SK-N-SH (cell line): ENCODE measurements at regions not wholly inside any gene's neighbourhood (a gene's known extent, or its start where the extent isn't known, plus 50 kb on each side); places are given as distances from the start of the nearest gene placed in this dataset.
"Not testable (repeated sequence)": the region's sequence is repeated elsewhere in the genome, so short reads cannot be mapped to it uniquely, and the experiment has no call there.

ENCODE experiments used
- CTCF ChIA-PET: fragments of 300-600, 350-600 bp; formaldehyde crosslinking; extraction: SDS; loops from one replicate; lab custom pipeline; 2021; lab: Yijun Ruan, JAX
- POLR2A ChIA-PET: fragments of 350-600 bp; sonication (Branson Sonifier 250); formaldehyde crosslinking; extraction: SDS; loops from one replicate; lab custom pipeline; 2020; ENCODE audit warnings: antibody characterized with exemption, inconsistent platforms; lab: Yijun Ruan, JAX
- DNase-seq: peaks from one replicate; pipeline ENCODE4 v3.0.0; 2012
- H2AFZ ChIP-seq: fragments of 200-600 bp; sonication (generic); 2 replicates; pipeline ENCODE4 v1.8.1; 2016; ENCODE audit warnings: antibody characterized with exemption, mild to moderate bottlenecking, low read depth
- H3F3A ChIP-seq: fragments of 200-600 bp; sonication (generic); replicated peaks from 2 replicates; pipeline ENCODE3; 2016; ENCODE audit warnings: antibody characterized with exemption, mild to moderate bottlenecking; ENCODE audit not compliant: insufficient read depth
- H3K27ac ChIP-seq, 2 experiments: fragments of 200-500 bp in 1 of 2; fragments of 200-600 bp in 1 of 2; sonication (Bioruptor generic) in 1 of 2; sonication (generic), shearing (Covaris generic) in 1 of 2; 2 replicates each; pipeline versions ENCODE4 v1.5.1 to v1.6.1; 2014 to 2016; ENCODE audit warnings: low read depth in 2 of 2, inconsistent platforms in 1 of 2, low read length in 1 of 2, mild to moderate bottlenecking in 1 of 2, mixed read lengths in 1 of 2
- H3K27me3 ChIP-seq: fragments of 200-600 bp; sonication (generic), shearing (Covaris generic); 2 replicates; pipeline ENCODE4 v1.6.1; 2016; ENCODE audit warnings: mixed run types; ENCODE audit not compliant: insufficient read depth
- H3K36me3 ChIP-seq, 2 experiments: fragments of 200-500 bp in 1 of 2; fragments of 200-600 bp in 1 of 2; sonication (Bioruptor generic) in 1 of 2; sonication (generic) in 1 of 2; replicated peaks in 1 of 2; 2 replicates each; pipeline versions ENCODE3 to v1.5.1; 2014 to 2016; ENCODE audit warnings: low read length in 1 of 2, mild to moderate bottlenecking in 1 of 2; ENCODE audit not compliant: insufficient read depth in 2 of 2, control insufficient read depth in 1 of 2
- H3K4me1 ChIP-seq, 2 experiments: fragments of 200-500 bp in 1 of 2; fragments of 200-600 bp in 1 of 2; sonication (Bioruptor generic) in 1 of 2; sonication (generic), shearing (Covaris generic) in 1 of 2; 2 replicates each; pipeline versions ENCODE4 v1.5.1 to v1.6.1; 2014 to 2016; ENCODE audit warnings: low read depth in 1 of 2, low read length in 1 of 2, mixed run types in 1 of 2; ENCODE audit not compliant: insufficient read depth in 2 of 2, control insufficient read depth in 1 of 2
- H3K4me2 ChIP-seq: fragments of 200-600 bp; sonication (generic), shearing (Covaris generic); 2 replicates; pipeline ENCODE4 v1.6.1; 2017; ENCODE audit warnings: mixed run types
- H3K4me3 ChIP-seq, 2 experiments: fragments of 200-500 bp in 1 of 2; fragments of 200-600 bp in 1 of 2; sonication (Bioruptor generic) in 1 of 2; sonication (generic), shearing (Covaris generic) in 1 of 2; 2 replicates each; pipeline versions ENCODE4 v1.5.1 to v1.8.1; 2014 to 2016; ENCODE audit warnings: low read depth in 2 of 2, inconsistent platforms in 1 of 2, low read length in 1 of 2, mild to moderate bottlenecking in 1 of 2, mixed read lengths in 1 of 2, moderate library complexity in 1 of 2
- H3K79me2 ChIP-seq: fragments of 200-600 bp; sonication (generic); 2 replicates; pipeline ENCODE4 v1.8.1; 2017; ENCODE audit warnings: mild to moderate bottlenecking; ENCODE audit not compliant: insufficient read depth
- H3K9ac ChIP-seq: fragments of 200-600 bp; sonication (generic); 2 replicates; pipeline ENCODE4 v1.6.1; 2017; ENCODE audit warnings: mixed run types
- H3K9me2 ChIP-seq: fragments of 200-600 bp; sonication (generic); 2 replicates; pipeline ENCODE4 v1.6.1; 2017; ENCODE audit warnings: mixed run types
- H3K9me3 ChIP-seq: fragments of 200-600 bp; sonication (generic); 2 replicates; pipeline ENCODE4 v1.6.1; 2017; ENCODE audit warnings: mixed run types, mild to moderate bottlenecking, moderate library complexity
- H4K20me1 ChIP-seq: fragments of 200-600 bp; sonication (generic); 2 replicates; pipeline ENCODE4 v1.6.1; 2017; ENCODE audit warnings: mild to moderate bottlenecking, mixed run types; ENCODE audit not compliant: insufficient read depth
- CHD2 ChIP-seq: fragments of 150-350 bp; IDR thresholded peaks from 2 replicates; pipeline ENCODE4 v1.6.1; 2018; ENCODE audit warnings: low read length; ENCODE audit not compliant: partially characterized antibody
- ELF1 ChIP-seq: IDR thresholded peaks from 2 replicates; pipeline ENCODE4 v1.4.0; 2012
- EZH2phosphoT487 ChIP-seq: fragments of 200-600 bp; sonication (generic); IDR thresholded peaks from 2 replicates; pipeline ENCODE4 v1.6.1; 2017; ENCODE audit warnings: low read depth, mixed run types, mild to moderate bottlenecking, antibody characterized with exemption, moderate library complexity, borderline replicate concordance
- FOSL2 ChIP-seq: IDR thresholded peaks from 2 replicates; pipeline ENCODE4 v1.4.0; 2012; ENCODE audit warnings: low read depth, mild to moderate bottlenecking, moderate library complexity, borderline replicate concordance
- GATA2 ChIP-seq: sonication (generic); formaldehyde crosslinking; IDR thresholded peaks from 2 replicates; pipeline ENCODE4 v1.5.0; 2020; ENCODE audit warnings: mild to moderate bottlenecking, missing genetic modification reagents
- JUND ChIP-seq: IDR thresholded peaks from 2 replicates; pipeline ENCODE4 v1.4.0; 2012
- MEF2A ChIP-seq: IDR thresholded peaks from 2 replicates; pipeline ENCODE4 v1.4.0; 2012; ENCODE audit warnings: low read depth, borderline replicate concordance
- NRF1 ChIP-seq: IDR thresholded peaks from 2 replicates; pipeline ENCODE4 v1.6.1; 2012; ENCODE audit warnings: low read depth, mild to moderate bottlenecking, low read length
- RXRA ChIP-seq: IDR thresholded peaks from 2 replicates; pipeline ENCODE4 v1.4.0; 2012; ENCODE audit warnings: low read depth, mild to moderate bottlenecking, borderline replicate concordance
- TCF12 ChIP-seq: IDR thresholded peaks from 2 replicates; pipeline ENCODE4 v1.4.0; 2012
- WGBS: methylation state at CpG from one replicate; pipeline ENCODE4 v1.1.6; 2017; ENCODE audit warnings: low lambda C conversion rate; 5-methylcytosine and 5-hydroxymethylcytosine counted together
- TF ChIP-seq, protein P1 (sequence below): fragments of 150-350 bp; IDR thresholded peaks from 2 replicates; pipeline ENCODE4 v1.6.1; 2016; ENCODE audit warnings: mild to moderate bottlenecking, low read depth, low read length
- TF ChIP-seq, protein P2 (sequence below): fragments of 200-600 bp; sonication (generic); IDR thresholded peaks from 2 replicates; pipeline ENCODE4 v1.6.1; 2017; ENCODE audit warnings: antibody characterized with exemption, mild to moderate bottlenecking, moderate library complexity
- TF ChIP-seq, protein P3 (sequence below): fragments of 150-350 bp; IDR thresholded peaks from 2 replicates; pipeline ENCODE4 v1.6.1; 2017; ENCODE audit warnings: antibody characterized with exemption, low read length, low read depth, borderline replicate concordance
- TF ChIP-seq, protein P4 (sequence below): IDR thresholded peaks from 2 replicates; pipeline ENCODE4 v1.4.0; 2012; ENCODE audit warnings: low read depth, borderline replicate concordance

DNA sequence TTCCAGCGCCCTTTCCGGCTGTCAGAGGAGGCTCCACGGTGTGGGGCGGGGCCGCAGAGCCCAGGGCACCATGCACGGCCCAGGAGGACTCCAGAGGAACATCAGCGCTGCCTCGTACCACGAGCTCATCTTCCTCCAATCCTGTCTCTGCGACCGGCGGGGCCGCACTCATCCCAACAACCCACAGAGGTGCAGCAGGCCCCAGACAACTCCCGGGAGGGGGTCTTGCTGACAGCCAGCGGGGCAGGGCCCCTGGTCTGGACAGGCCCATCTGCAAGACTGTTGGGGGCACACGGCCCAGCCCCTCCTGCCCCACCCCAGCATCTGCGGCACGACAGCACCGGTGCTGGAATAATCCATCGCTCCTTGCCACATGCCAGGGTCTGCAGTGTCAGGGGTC lies 88.8 kb downstream of the OLFM1 start:
- Histone ChIP-seq H3F3A (no peaks in the 10 kb centered on the region), H3K9me2 (no peaks in the 10 kb centered on the region), H3K4me2 (no peak overlapping the region), H3K9ac (no peak overlapping the region), H3K4me1 (peaks cover 0 to 6% of the 10 kb centered on the region in 2 experiments; a peak in 1 of 4 replicates), H2AFZ (no peak overlapping the region), H3K27ac (no peak overlapping the region), H3K9me3 (no peaks in the 10 kb centered on the region), H4K20me1 (no peaks in the 10 kb centered on the region), H3K36me3 (no peaks in the 10 kb centered on the region), H3K4me3 (no peak overlapping the region), H3K27me3 (no peaks in the 10 kb centered on the region), H3K79me2 (no peaks in the 10 kb centered on the region)
- 50% methylated on average over 4 of the region's 20 CpGs for WGBS
- no peak for DNase-seq
- ChIA-PET CTCF (interaction anchor here (1.2 kb wide), 1 partner anchor 8 kb away, joined by 3 read pairs; no protein-coding TSS in a partner anchor), POLR2A (no interaction called here)
- TF ChIP-seq TCF12 (no peak), JUND (no peak), CHD2 (no peak), ELF1 (no peak), GATA2 (CRISPR knock-in tag) (no peak), MEF2A (no peak), FOSL2 (no peak), NRF1 (no peak), RXRA (no peak), EZH2phosphoT487 (no peak)
- TF ChIP-seq, protein P1, sequence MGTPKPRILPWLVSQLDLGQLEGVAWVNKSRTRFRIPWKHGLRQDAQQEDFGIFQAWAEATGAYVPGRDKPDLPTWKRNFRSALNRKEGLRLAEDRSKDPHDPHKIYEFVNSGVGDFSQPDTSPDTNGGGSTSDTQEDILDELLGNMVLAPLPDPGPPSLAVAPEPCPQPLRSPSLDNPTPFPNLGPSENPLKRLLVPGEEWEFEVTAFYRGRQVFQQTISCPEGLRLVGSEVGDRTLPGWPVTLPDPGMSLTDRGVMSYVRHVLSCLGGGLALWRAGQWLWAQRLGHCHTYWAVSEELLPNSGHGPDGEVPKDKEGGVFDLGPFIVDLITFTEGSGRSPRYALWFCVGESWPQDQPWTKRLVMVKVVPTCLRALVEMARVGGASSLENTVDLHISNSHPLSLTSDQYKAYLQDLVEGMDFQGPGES = no peak
- TF ChIP-seq, protein P2, sequence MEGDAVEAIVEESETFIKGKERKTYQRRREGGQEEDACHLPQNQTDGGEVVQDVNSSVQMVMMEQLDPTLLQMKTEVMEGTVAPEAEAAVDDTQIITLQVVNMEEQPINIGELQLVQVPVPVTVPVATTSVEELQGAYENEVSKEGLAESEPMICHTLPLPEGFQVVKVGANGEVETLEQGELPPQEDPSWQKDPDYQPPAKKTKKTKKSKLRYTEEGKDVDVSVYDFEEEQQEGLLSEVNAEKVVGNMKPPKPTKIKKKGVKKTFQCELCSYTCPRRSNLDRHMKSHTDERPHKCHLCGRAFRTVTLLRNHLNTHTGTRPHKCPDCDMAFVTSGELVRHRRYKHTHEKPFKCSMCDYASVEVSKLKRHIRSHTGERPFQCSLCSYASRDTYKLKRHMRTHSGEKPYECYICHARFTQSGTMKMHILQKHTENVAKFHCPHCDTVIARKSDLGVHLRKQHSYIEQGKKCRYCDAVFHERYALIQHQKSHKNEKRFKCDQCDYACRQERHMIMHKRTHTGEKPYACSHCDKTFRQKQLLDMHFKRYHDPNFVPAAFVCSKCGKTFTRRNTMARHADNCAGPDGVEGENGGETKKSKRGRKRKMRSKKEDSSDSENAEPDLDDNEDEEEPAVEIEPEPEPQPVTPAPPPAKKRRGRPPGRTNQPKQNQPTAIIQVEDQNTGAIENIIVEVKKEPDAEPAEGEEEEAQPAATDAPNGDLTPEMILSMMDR = no peak
- TF ChIP-seq, protein P3, sequence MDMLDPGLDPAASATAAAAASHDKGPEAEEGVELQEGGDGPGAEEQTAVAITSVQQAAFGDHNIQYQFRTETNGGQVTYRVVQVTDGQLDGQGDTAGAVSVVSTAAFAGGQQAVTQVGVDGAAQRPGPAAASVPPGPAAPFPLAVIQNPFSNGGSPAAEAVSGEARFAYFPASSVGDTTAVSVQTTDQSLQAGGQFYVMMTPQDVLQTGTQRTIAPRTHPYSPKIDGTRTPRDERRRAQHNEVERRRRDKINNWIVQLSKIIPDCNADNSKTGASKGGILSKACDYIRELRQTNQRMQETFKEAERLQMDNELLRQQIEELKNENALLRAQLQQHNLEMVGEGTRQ = no peak
- TF ChIP-seq, protein P4, sequence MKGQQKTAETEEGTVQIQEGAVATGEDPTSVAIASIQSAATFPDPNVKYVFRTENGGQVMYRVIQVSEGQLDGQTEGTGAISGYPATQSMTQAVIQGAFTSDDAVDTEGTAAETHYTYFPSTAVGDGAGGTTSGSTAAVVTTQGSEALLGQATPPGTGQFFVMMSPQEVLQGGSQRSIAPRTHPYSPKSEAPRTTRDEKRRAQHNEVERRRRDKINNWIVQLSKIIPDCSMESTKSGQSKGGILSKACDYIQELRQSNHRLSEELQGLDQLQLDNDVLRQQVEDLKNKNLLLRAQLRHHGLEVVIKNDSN = no peak

DNA sequence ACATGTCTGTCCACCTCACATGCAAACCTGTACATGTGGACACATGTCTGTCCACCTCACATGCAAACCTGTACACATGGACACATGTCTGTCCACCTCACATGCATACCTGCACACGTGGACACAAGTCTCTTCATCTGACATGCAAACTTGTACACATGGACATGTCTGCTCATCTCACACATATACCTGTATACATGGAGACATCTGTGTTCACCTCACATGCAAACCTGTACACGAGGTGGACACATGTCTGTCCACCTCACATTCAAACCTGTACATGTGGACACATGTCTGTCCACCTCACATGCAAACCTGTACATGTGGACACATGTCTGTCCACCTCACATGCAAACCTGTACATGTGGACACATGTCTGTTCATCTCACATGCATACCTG lies 90.1 kb downstream of the OLFM1 start:
- CTCF ChIA-PET = interaction anchor here (1.2 to 1.9 kb wide), 3 partner anchors 10 to 92 kb away, joined by 3 to 7 read pairs (median 3); partner anchors contain the start of gene OLFM1

More for the DNA sequence above, 90.1 kb downstream of the OLFM1 start:
- 0% methylated on average over 2 of the region's 2 CpGs for WGBS
- H3K9me2 ChIP-seq, H3K36me3 ChIP-seq, H3K4me2 ChIP-seq, H3K4me3 ChIP-seq, H3K79me2 ChIP-seq, POLR2A ChIA-PET, H4K20me1 ChIP-seq, H3K27ac ChIP-seq, H3K27me3 ChIP-seq, H3F3A ChIP-seq, H3K9ac ChIP-seq, DNase-seq, H3K9me3 ChIP-seq, H2AFZ ChIP-seq, H3K4me1 ChIP-seq: not testable (repeated sequence)
